HCT116 (cell line): ENCODE measurements at regions not wholly inside any gene's neighbourhood (a gene's known extent, or its start where the extent isn't known, plus 50 kb on each side); places are given as distances from the start of the nearest gene placed in this dataset.
A peak's percentile ranks its signal among the peaks of the same experiment; 100 is the strongest.

ENCODE experiments used
- ATAC-seq: fragments of 200-7000 bp; cut with Tn5 transposase; 2 replicates; pipeline ENCODE4 v1.9.1; 2020; ENCODE audit warnings: mild to moderate bottlenecking, moderate library complexity
- BruUV-seq: library from RNA; stranded (reverse); fragments of 400-500 nt; replicated peaks from 2 replicates; lab custom pipeline; 2021; lab: Mats Ljungman, UMichigan
- CTCF ChIA-PET: fragments of 300-600 bp; sonication (Branson Sonifier 250); formaldehyde crosslinking; loops from one replicate; lab custom pipeline; 2021; ENCODE audit warnings: antibody characterized with exemption; lab: Charles Lee
- POLR2A ChIA-PET: fragments of 300-600, 350-600 bp; sonication (Branson Sonifier 250); formaldehyde crosslinking; loops from one replicate; lab custom pipeline; 2021; ENCODE audit warnings: antibody characterized with exemption; lab: Charles Lee
- RAD21 ChIA-PET, 2 experiments: fragments of 300-600 bp; sonication (Branson Sonifier 250); formaldehyde crosslinking; loops; one replicate each; lab custom pipeline; 2023; ENCODE audit warnings: low total read pairs in 2 of 2; ENCODE audit not compliant: uncharacterized antibody in 2 of 2, unreplicated experiment in 2 of 2, low non-redundant PET in 1 of 2; lab: Charles Lee
- DNase-seq: peaks from one replicate; pipeline ENCODE4 v3.0.0-alpha.2; 2010; ENCODE audit warnings: low read depth, low spot score
- H2AFZ ChIP-seq: fragments of 200-600 bp; shearing (Covaris generic), sonication (generic); 2 replicates; pipeline ENCODE4 v1.6.1; 2017; ENCODE audit warnings: low read depth, mixed run types, mixed read lengths, antibody characterized with exemption, low read length; ENCODE audit not compliant: poor library complexity, severe bottlenecking
- H3K27ac ChIP-seq: 2 replicates; pipeline ENCODE4 v1.5.1; 2012; ENCODE audit warnings: low read depth, low read length
- H3K27me3 ChIP-seq: fragments of 200-600 bp; sonication (generic); 2 replicates; pipeline ENCODE4 v1.6.1; 2016; ENCODE audit warnings: mixed run types, low read length, mixed read lengths; ENCODE audit not compliant: insufficient read depth
- H3K36me3 ChIP-seq, 2 experiments: fragments of 200-500 bp in 1 of 2; fragments of 200-600 bp in 1 of 2; sonication (Bioruptor generic) in 1 of 2; sonication (generic) in 1 of 2; 2 replicates each; pipeline versions ENCODE4 v1.5.1 to v1.6.1; 2014 to 2016; ENCODE audit warnings: low read length in 2 of 2, inconsistent platforms in 1 of 2, mixed read lengths in 1 of 2, mixed run types in 1 of 2; ENCODE audit not compliant: insufficient read depth in 2 of 2, control insufficient read depth in 1 of 2
- H3K4me1 ChIP-seq, 2 experiments: fragments of 200-600 bp in 1 of 2; sonication (generic) in 1 of 2; 2 replicates each; pipeline versions ENCODE4 v1.5.1 to v1.6.1; 2012 to 2017; ENCODE audit warnings: low read length in 2 of 2, inconsistent platforms in 1 of 2, mild to moderate bottlenecking in 1 of 2, mixed read lengths in 1 of 2, mixed run types in 1 of 2, moderate library complexity in 1 of 2; ENCODE audit not compliant: insufficient read depth in 2 of 2, control insufficient read depth in 1 of 2
- H3K4me2 ChIP-seq: fragments of 200-600 bp; sonication (generic); 2 replicates; pipeline ENCODE4 v1.6.1; 2017; ENCODE audit warnings: mixed run types, low read length, mixed read lengths
- H3K4me3 ChIP-seq, 2 experiments: fragments of 200-600 bp in 1 of 2; sonication (generic) in 1 of 2; replicated peaks in 1 of 2; 2 replicates each; pipeline ENCODE4 v1.5.1; 2011 to 2016; ENCODE audit warnings: low read length in 2 of 2, control low read depth in 1 of 2, low read depth in 1 of 2, mild to moderate bottlenecking in 1 of 2, mixed read lengths in 1 of 2, mixed run types in 1 of 2
- H3K79me2 ChIP-seq: fragments of 200-600 bp; sonication (generic); 2 replicates; pipeline ENCODE4 v1.6.1; 2017; ENCODE audit warnings: mild to moderate bottlenecking, mixed run types, low read length, moderate library complexity, mixed read lengths; ENCODE audit not compliant: insufficient read depth
- H3K9ac ChIP-seq: fragments of 200-600 bp; sonication (generic); 2 replicates; pipeline ENCODE4 v1.6.1; 2016; ENCODE audit warnings: low read length, mixed read lengths
- H3K9me2 ChIP-seq: fragments of 200-600 bp; sonication (generic), shearing (Covaris generic); 2 replicates; pipeline ENCODE4 v1.6.1; 2017; ENCODE audit warnings: mixed run types, mild to moderate bottlenecking, moderate library complexity; ENCODE audit not compliant: insufficient read depth
- H3K9me3 ChIP-seq, 2 experiments: fragments of 200-500 bp in 1 of 2; fragments of 200-600 bp in 1 of 2; sonication (Bioruptor generic) in 1 of 2; sonication (generic) in 1 of 2; 2 replicates each; pipeline ENCODE4 v1.6.1; 2014 to 2017; ENCODE audit warnings: low read length in 2 of 2, mixed read lengths in 2 of 2, inconsistent platforms in 1 of 2, low read depth in 1 of 2, mild to moderate bottlenecking in 1 of 2, mixed run types in 1 of 2, moderate library complexity in 1 of 2; ENCODE audit not compliant: control insufficient read depth in 1 of 2, insufficient read depth in 1 of 2
- H4K20me1 ChIP-seq: fragments of 200-600 bp; sonication (generic), shearing (Covaris generic); 2 replicates; pipeline ENCODE4 v1.6.1; 2017; ENCODE audit warnings: mixed run types, mild to moderate bottlenecking, moderate library complexity; ENCODE audit not compliant: insufficient read depth
- ATF3 ChIP-seq: IDR thresholded peaks from 2 replicates; pipeline ENCODE4 v1.6.1; 2012
- CEBPB ChIP-seq: IDR thresholded peaks from 2 replicates; pipeline ENCODE4 v1.6.1; 2012; ENCODE audit warnings: low read depth
- EGR1 ChIP-seq: IDR thresholded peaks from 2 replicates; pipeline ENCODE4 v1.6.1; 2012; ENCODE audit warnings: low read depth
- ELF1 ChIP-seq: IDR thresholded peaks from 2 replicates; pipeline ENCODE4 v1.6.1; 2012; ENCODE audit warnings: low read depth, borderline replicate concordance
- EZH2 ChIP-seq: fragments of 200-600 bp; sonication (generic); IDR thresholded peaks from 2 replicates; pipeline ENCODE4 v1.6.1; 2017; ENCODE audit warnings: antibody characterized with exemption, mixed run types
- EZH2phosphoT487 ChIP-seq: fragments of 200-600 bp; IDR thresholded peaks from 2 replicates; pipeline ENCODE4 v1.6.1; 2018; ENCODE audit warnings: antibody characterized with exemption, borderline replicate concordance
- FOSL1 ChIP-seq: IDR thresholded peaks from 2 replicates; pipeline ENCODE4 v1.6.1; 2012; ENCODE audit warnings: low read depth
- POLR2AphosphoS5 ChIP-seq: IDR thresholded peaks from 2 replicates; pipeline ENCODE4 v1.6.1; 2011; ENCODE audit warnings: mild to moderate bottlenecking, low read depth, low read length, moderate library complexity
- RAD21 ChIP-seq: IDR thresholded peaks from 2 replicates; pipeline ENCODE4 v1.6.1; 2012; ENCODE audit warnings: low read depth, mild to moderate bottlenecking
- REST ChIP-seq: IDR thresholded peaks from 2 replicates; pipeline ENCODE4 v1.6.1; 2012; ENCODE audit warnings: low read depth
- SIN3A ChIP-seq: IDR thresholded peaks from 2 replicates; pipeline ENCODE4 v1.6.1; 2012; ENCODE audit warnings: low read depth
- SP1 ChIP-seq: IDR thresholded peaks from 2 replicates; pipeline ENCODE4 v1.6.1; 2012; ENCODE audit warnings: low read depth
- SRF ChIP-seq: IDR thresholded peaks from 2 replicates; pipeline ENCODE4 v1.6.1; 2012; ENCODE audit warnings: low read depth
- ZFX ChIP-seq: fragments of 450-650 bp; IDR thresholded peaks from 2 replicates; pipeline ENCODE4 v1.6.1; 2017
- intact Hi-C: fragments of 100-400 bp; cut with micrococcal nuclease; formaldehyde crosslinking; loops from 2 replicates; pipeline ENCODE4 v1.10.0; 2022
- TF ChIP-seq, protein P1 (sequence below): IDR thresholded peaks from 2 replicates; pipeline ENCODE4 v1.6.1; 2012

DNA sequence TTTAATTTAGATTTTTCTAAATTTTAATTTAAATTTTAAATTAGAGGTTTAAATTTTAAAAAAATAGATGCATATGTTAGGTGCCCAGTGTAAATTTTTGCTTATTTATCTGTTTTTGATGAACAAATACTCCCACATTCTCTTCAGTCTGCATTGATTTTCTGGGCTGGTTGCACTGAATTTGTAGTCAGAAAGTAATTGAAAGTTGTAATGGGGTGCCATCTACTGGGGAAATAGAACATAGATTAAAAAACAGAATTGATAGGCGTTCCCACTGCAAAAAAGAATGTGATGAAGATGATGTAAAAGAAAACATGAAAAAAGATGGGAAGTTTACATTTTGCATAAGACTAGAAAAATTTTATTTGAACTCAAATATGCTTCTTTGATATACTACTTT is 51.7 kb upstream of the CCDC85A start (continued):
- TF ChIP-seq RAD21, result peak; percentile 73
- TF ChIP-seq EGR1, result no peak
- no peak for TF ChIP-seq CEBPB

- no peak overlapping the region for H3K4me2 ChIP-seq
- POLR2A ChIA-PET, result no interaction called here
- no peaks in the 10 kb centered on the region for H3K79me2 ChIP-seq
- no peaks in the 10 kb centered on the region for H3K4me1 ChIP-seq
- H3K27me3 ChIP-seq, result no peaks in the 10 kb centered on the region
- RAD21 ChIA-PET, result no interaction called here
- intact Hi-C loops, result loop anchor here (2.0 to 5.0 kb wide), 4 partner anchors 126 to 1384 kb away; no protein-coding TSS in a partner anchor
- no peaks in the 10 kb centered on the region for H3K9me3 ChIP-seq
- DNase-seq, result no peak
- no peaks in the 10 kb centered on the region for H3K9me2 ChIP-seq
- no TSS peak for BruUV-seq
- H3K9ac ChIP-seq, result no peak overlapping the region
- CTCF ChIA-PET, result no interaction called here
- no peak overlapping the region for H2AFZ ChIP-seq
- no peak overlapping the region for H3K4me3 ChIP-seq
- H3K27ac ChIP-seq, result no peak overlapping the region
- H3K36me3 ChIP-seq, result no peaks in the 10 kb centered on the region
- TF ChIP-seq POLR2AphosphoS5 (no peak), SIN3A (no peak), ATF3 (no peak), REST (no peak), SRF (no peak), EZH2 (no peak), FOSL1 (no peak), SP1 (no peak), EZH2phosphoT487 (no peak), ELF1 (no peak), ZFX (no peak)
- TF ChIP-seq, protein P1, sequence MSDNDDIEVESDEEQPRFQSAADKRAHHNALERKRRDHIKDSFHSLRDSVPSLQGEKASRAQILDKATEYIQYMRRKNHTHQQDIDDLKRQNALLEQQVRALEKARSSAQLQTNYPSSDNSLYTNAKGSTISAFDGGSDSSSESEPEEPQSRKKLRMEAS, result no peak
- no peak for ATAC-seq
- no peaks in the 10 kb centered on the region for H4K20me1 ChIP-seq
Measured at GRCh38 chr2:56133441-56133840, 50.3 kb upstream of the CCDC85A start.
